Adipocyte (in vitro differentiated cells): ENCODE measurements at regions not wholly inside any gene's neighbourhood (a gene's known extent, or its start where the extent isn't known, plus 50 kb on each side); places are given as distances from the start of the nearest gene placed in this dataset.

ENCODE experiments used
- DNase-seq: peaks from one replicate; pipeline ENCODE4 v3.0.0-alpha.2; 2015; ENCODE audit warnings: low read depth
- H3K27me3 ChIP-seq: replicated peaks from 2 replicates; pipeline ENCODE4 v1.7.0; 2013; ENCODE audit warnings: mild to moderate bottlenecking, low read length, moderate library complexity; ENCODE audit not compliant: control insufficient read depth, insufficient read depth
- H3K36me3 ChIP-seq: 2 replicates; pipeline ENCODE4 v1.7.0; 2013; ENCODE audit warnings: low read length, mild to moderate bottlenecking, moderate library complexity; ENCODE audit not compliant: control insufficient read depth, insufficient read depth, severe bottlenecking
- H3K4me1 ChIP-seq: 2 replicates; pipeline ENCODE4 v1.7.0; 2013; ENCODE audit warnings: mild to moderate bottlenecking, low read length, moderate library complexity; ENCODE audit not compliant: control insufficient read depth, insufficient read depth
- H3K4me3 ChIP-seq: 2 replicates; pipeline ENCODE4 v1.7.0; 2013; ENCODE audit warnings: mild to moderate bottlenecking, low read length, moderate library complexity
- H3K9ac ChIP-seq: 2 replicates; pipeline ENCODE4 v1.7.0; 2013; ENCODE audit warnings: mild to moderate bottlenecking, low read length, moderate library complexity
- H3K9me3 ChIP-seq: 2 replicates; pipeline ENCODE4 v1.7.0; 2013; ENCODE audit warnings: mild to moderate bottlenecking, low read length, moderate library complexity; ENCODE audit not compliant: control insufficient read depth

DNA sequence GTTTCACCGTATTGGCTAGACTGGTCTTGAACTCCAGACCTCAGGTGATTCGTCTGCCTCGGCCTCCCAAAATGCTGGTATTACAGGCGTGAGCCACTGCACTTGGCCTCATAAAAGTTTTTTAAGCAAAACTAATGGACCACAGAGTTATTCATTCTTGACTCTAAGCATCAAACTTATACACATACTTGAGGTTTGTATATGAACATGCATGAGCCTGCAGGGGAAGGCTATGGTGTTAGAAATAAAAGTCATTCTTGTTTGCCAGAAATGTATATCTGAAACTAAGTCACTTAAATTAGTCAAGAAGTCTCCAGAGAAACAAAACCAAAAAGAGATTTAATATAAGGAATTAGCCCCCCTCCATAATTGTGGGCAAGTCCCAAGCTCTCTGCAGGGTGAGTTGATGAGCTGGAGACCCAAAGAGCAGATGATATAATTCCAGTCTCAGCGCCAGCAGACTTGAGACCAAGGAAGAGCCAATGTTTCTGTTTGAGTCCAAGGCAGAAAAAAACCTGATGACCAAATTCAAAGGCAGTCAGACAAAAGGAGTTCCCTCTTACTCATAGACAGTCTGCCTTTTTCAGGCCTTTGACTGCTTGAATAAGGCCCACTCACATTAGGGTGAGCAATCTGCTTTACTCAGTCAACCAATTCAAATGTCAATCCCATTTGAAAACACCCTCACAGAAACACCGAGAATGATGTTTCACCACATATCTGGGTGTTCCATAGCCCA lies 69.0 kb upstream of the DSG1 start:
- no peaks in the 10 kb centered on the region for H3K36me3 ChIP-seq
- no peaks in the 10 kb centered on the region for H3K4me1 ChIP-seq
- no peak for DNase-seq

GRCh38 chr18:31250902-31251301 lies 67.1 kb upstream of the DSG1 start:
- Histone ChIP-seq H3K27me3 (no peaks in the 10 kb centered on the region), H3K4me3 (no peak overlapping the region), H3K9ac (no peak overlapping the region), H3K36me3 (no peaks in the 10 kb centered on the region), H3K9me3 (no peaks in the 10 kb centered on the region), H3K4me1 (no peaks in the 10 kb centered on the region)
- DNase-seq = no peak

More for the DNA sequence above, 69.0 kb upstream of the DSG1 start:
- H3K27me3 ChIP-seq = no peaks in the 10 kb centered on the region
- no peaks in the 10 kb centered on the region for H3K9me3 ChIP-seq
- H3K4me3 ChIP-seq = no peak overlapping the region
- H3K9ac ChIP-seq = no peak overlapping the region

DNA sequence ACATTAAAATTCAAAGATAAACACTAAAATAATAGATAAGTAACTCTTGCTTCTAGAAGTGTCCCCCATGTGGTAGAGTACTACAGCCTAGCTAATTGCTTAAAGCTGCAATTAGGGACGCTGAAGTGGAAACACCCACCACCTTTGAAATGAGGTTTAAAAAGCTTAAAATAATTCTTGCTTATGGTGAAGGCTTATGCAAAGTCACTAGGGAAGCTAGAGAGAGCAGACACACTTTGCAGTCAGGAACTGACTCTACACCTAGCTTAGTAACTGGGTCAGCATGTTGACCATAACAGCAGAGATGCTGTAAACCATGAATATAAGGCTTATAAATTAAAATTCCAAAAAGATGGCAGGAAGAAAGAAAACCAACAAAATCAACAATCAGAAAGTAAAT lies 65.4 kb upstream of the DSG1 start:
- H3K4me3 ChIP-seq = no peak overlapping the region
- DNase-seq = no peak
- H3K4me1 ChIP-seq = no peaks in the 10 kb centered on the region
- no peaks in the 10 kb centered on the region for H3K27me3 ChIP-seq
- no peaks in the 10 kb centered on the region for H3K36me3 ChIP-seq
- no peak overlapping the region for H3K9ac ChIP-seq
- H3K9me3 ChIP-seq = no peaks in the 10 kb centered on the region

- Histone ChIP-seq H3K4me1 (no peaks in the 10 kb centered on the region), H3K9ac (no peak overlapping the region), H3K27me3 (no peaks in the 10 kb centered on the region), H3K36me3 (no peaks in the 10 kb centered on the region), H3K9me3 (no peaks in the 10 kb centered on the region), H3K4me3 (no peak overlapping the region)
- DNase-seq = no peak
These were observed 62.0 kb upstream of the DSG1 start for GRCh38 chr18:31255953-31256352.

DNA sequence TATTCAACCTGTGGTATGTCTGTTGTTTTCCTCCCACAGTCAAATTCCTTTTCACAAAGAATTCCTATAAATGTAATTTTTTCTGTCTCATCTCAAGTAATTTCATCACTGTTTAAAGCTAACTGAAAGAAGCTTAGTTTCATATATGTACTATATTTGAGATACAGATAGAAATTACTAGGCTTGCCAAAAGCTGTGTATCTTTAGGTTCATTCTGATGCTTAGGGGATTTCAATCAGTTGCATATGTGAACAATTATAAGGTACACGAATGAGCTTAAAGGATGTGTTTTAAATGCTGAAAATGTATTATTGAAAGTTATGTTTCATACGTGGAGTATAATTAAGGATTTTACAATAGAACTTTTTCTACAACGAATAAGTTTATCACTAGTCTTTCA lies 59.2 kb upstream of the DSG1 start:
- Histone ChIP-seq H3K36me3 (no peaks in the 10 kb centered on the region), H3K9ac (no peak overlapping the region), H3K4me1 (no peaks in the 10 kb centered on the region), H3K27me3 (no peaks in the 10 kb centered on the region), H3K9me3 (no peaks in the 10 kb centered on the region), H3K4me3 (no peak overlapping the region)
- DNase-seq = no peak

GRCh38 chr18:31261792-31262582 lies 56.0 kb upstream of the DSG1 start:
- no peaks in the 10 kb centered on the region for H3K9me3 ChIP-seq
- no peak for DNase-seq
- no peaks in the 10 kb centered on the region for H3K36me3 ChIP-seq
- no peak overlapping the region for H3K4me3 ChIP-seq
- H3K9ac ChIP-seq = no peak overlapping the region
- H3K4me1 ChIP-seq = no peaks in the 10 kb centered on the region
- no peaks in the 10 kb centered on the region for H3K27me3 ChIP-seq

DNA sequence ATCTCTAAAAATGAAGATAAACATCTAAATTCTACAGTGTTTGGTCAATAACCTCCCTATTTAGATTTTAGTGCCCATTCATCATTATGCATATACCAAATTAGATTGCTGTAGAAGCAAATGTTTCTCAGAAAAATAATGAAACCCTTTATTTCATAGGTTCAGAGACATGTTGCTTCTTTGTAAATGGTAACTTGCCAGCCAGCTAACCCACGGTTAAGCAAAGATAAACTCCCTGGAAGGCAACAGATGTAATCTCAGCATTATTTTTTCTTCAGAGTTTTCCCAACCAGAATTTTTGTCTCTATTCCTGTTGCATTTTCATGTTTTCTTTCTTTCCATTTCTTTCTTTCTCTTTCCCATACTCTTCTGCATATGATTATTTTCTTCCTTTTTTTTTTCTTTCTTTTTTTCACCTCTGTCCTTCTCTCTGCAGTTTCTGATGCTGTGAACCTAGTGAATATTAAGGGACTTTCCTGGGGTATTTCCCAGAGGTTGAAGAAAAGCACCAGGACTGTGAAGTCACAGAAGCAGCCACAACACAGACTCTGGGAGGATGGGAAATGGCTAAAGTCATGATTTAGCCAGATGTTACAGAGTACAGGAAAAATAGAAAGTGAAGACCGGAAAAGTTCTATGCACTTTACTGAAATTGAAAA lies 50.0 kb upstream of the DSG1 start:
- Histone ChIP-seq H3K36me3 (no peaks in the 10 kb centered on the region), H3K4me1 (no peaks in the 10 kb centered on the region), H3K9me3 (no peaks in the 10 kb centered on the region), H3K27me3 (no peaks in the 10 kb centered on the region), H3K9ac (no peak overlapping the region), H3K4me3 (no peak overlapping the region)
- DNase-seq = no peak
